ENCODE measurements at regions not wholly inside any gene's neighbourhood (a gene's known extent, or its start where the extent isn't known, plus 50 kb on each side); places are given as distances from the start of the nearest gene placed in this dataset.
A peak's percentile ranks its signal among the peaks of the same experiment; 100 is the strongest.

- Histone ChIP-seq H3K9me3 (no peaks in the 10 kb centered on the region), H3K4me1 (ENCODE audit: control insufficient read depth in 1 of 2, low read depth in 2 of 2) (no peaks in the 10 kb centered on the region), H3K36me3 (no peaks in the 10 kb centered on the region), H3K27me3 (replicated peaks; ENCODE audit: insufficient read depth) (no peaks in the 10 kb centered on the region), H3K27ac (no peak overlapping the region), H3K4me3 (no peak overlapping the region)
- TF ChIP-seq, protein P1, sequence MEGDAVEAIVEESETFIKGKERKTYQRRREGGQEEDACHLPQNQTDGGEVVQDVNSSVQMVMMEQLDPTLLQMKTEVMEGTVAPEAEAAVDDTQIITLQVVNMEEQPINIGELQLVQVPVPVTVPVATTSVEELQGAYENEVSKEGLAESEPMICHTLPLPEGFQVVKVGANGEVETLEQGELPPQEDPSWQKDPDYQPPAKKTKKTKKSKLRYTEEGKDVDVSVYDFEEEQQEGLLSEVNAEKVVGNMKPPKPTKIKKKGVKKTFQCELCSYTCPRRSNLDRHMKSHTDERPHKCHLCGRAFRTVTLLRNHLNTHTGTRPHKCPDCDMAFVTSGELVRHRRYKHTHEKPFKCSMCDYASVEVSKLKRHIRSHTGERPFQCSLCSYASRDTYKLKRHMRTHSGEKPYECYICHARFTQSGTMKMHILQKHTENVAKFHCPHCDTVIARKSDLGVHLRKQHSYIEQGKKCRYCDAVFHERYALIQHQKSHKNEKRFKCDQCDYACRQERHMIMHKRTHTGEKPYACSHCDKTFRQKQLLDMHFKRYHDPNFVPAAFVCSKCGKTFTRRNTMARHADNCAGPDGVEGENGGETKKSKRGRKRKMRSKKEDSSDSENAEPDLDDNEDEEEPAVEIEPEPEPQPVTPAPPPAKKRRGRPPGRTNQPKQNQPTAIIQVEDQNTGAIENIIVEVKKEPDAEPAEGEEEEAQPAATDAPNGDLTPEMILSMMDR (IDR thresholded peaks at IDR 0.05) = no peak
- no peak for ATAC-seq (ENCODE audit: insufficient number of reproducible peaks, low FRiP score, low read depth)
- no peak for DNase-seq (ENCODE audit: low spot score)
These were observed 704.3 kb downstream of the FRK start for GRCh38 chr6:115356371-115356770.

DNA sequence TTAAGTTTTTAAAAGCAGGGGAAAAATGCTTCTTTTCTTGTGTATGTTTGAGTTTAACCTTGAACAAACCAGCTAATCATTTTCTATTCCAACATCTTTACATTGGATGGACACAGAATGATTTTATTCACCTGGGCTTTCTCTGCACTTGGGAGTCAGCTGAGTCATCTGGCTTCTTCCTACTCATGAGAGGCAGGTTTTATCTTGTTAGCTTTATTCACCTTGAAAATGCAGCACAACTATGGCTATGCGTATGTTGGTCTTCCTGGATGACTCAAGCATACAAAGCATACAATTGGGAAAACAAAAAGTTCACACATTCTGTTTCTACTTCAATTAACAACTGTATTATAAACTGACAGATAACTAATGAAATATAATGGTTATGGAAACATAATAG is 737.7 kb downstream of the FRK start:
- TF ChIP-seq, protein P1 (IDR thresholded peaks at IDR 0.05) = no peak
- H3K27ac ChIP-seq = no peak overlapping the region

GRCh38 chr6:115319823-115320222 is 740.9 kb downstream of the FRK start:
- H3K9me3 ChIP-seq = no peaks in the 10 kb centered on the region
- H3K27ac ChIP-seq = no peak overlapping the region
- no peaks in the 10 kb centered on the region for H3K36me3 ChIP-seq
- TF ChIP-seq, protein P1 (IDR thresholded peaks at IDR 0.05) = no peak
- H3K27me3 ChIP-seq (replicated peaks; ENCODE audit: insufficient read depth) = no peaks in the 10 kb centered on the region
- no peak for ATAC-seq (ENCODE audit: insufficient number of reproducible peaks, low FRiP score, low read depth)
- H3K4me3 ChIP-seq = no peak overlapping the region
- DNase-seq (ENCODE audit: low spot score) = no peak
- no peaks in the 10 kb centered on the region for H3K4me1 ChIP-seq (ENCODE audit: control insufficient read depth in 1 of 2, low read depth in 2 of 2)

More for the DNA sequence above, 737.7 kb downstream of the FRK start:
- no peak for ATAC-seq (ENCODE audit: insufficient number of reproducible peaks, low FRiP score, low read depth)
- H3K4me3 ChIP-seq = no peak overlapping the region
- H3K27me3 ChIP-seq (replicated peaks; ENCODE audit: insufficient read depth) = no peaks in the 10 kb centered on the region
- H3K9me3 ChIP-seq = no peaks in the 10 kb centered on the region
- no peak for DNase-seq (ENCODE audit: low spot score)
- no peaks in the 10 kb centered on the region for H3K4me1 ChIP-seq (ENCODE audit: control insufficient read depth in 1 of 2, low read depth in 2 of 2)
- no peaks in the 10 kb centered on the region for H3K36me3 ChIP-seq

DNA sequence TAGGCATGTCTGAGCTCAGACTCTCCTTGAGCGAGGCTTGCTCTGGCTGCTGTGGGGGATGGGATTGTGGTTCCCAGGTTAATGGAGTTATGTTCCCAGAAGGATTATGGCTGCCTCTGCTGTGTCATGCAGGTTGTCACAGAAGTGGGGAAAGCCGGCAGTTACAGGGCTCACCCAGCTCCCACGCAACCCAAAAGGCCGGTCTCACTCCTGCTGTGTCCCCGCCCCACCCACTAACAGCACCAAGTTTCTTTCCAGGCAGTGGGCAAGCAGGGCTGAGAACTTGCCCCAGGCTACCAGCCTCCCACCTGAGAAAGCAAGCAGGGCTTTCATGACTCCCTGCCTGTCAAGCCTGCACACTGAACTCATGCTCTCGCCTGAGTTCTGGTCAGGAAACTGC is 750.5 kb downstream of the FRK start:
- peak; percentile 28 for ATAC-seq (ENCODE audit: insufficient number of reproducible peaks, low FRiP score, low read depth)

DNA sequence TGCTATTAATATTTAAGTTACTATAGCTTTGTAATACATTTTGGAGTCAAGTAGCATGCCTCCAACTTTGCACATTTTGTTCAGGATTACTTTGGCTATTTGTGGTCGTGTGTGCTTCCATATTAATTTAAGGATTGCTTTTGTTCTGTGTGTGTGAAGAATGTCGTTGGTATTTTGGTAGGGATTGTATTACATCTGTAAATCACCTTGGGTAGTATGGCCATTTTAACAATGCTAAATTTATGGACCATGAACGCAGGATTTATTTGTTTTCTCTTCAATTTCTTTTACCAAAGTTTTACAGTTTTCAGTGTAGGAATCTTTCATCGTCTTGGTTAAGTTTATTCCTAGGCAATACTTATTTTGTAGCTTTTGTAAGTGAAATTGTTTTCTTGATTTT is 758.0 kb downstream of the FRK start:
- ATAC-seq (ENCODE audit: insufficient number of reproducible peaks, low FRiP score, low read depth) (no peak), DNase-seq (ENCODE audit: low spot score) (no peak)
- TF ChIP-seq, protein P1 (IDR thresholded peaks at IDR 0.05) = no peak
- Histone ChIP-seq H3K4me3 (no peak overlapping the region), H3K9me3 (no peaks in the 10 kb centered on the region), H3K4me1 (ENCODE audit: control insufficient read depth in 1 of 2, low read depth in 2 of 2) (no peaks in the 10 kb centered on the region), H3K27me3 (replicated peaks; ENCODE audit: insufficient read depth) (no peaks in the 10 kb centered on the region), H3K27ac (no peak overlapping the region), H3K36me3 (no peaks in the 10 kb centered on the region)

More for the DNA sequence above, 750.5 kb downstream of the FRK start:
- no peak for DNase-seq (ENCODE audit: low spot score)
- H3K27me3 ChIP-seq (replicated peaks; ENCODE audit: insufficient read depth) = no peaks in the 10 kb centered on the region
- H3K4me1 ChIP-seq (ENCODE audit: control insufficient read depth in 1 of 2, low read depth in 2 of 2) = no peaks in the 10 kb centered on the region
- no peak overlapping the region for H3K27ac ChIP-seq
- TF ChIP-seq, protein P1 (IDR thresholded peaks at IDR 0.05) = no peak
- no peak overlapping the region for H3K4me3 ChIP-seq
- H3K36me3 ChIP-seq = no peaks in the 10 kb centered on the region
- peaks cover 3% of the 10 kb centered on the region for H3K9me3 ChIP-seq

Data from thoracic aorta (tissue), 2 donors.